ENCODE measurements at regions not wholly inside any gene's neighbourhood (a gene's known extent, or its start where the extent isn't known, plus 50 kb on each side); places are given as distances from the start of the nearest gene placed in this dataset.

GRCh38 chr7:35875292-35875691 lies 74.4 kb downstream of the SEPTIN7 start:
- TF ChIP-seq YY1 (IDR thresholded peaks at IDR 0.05; ENCODE audit: insufficient read depth, insufficient read length), result no peak
- no peak for TF ChIP-seq ZNF274 (IDR thresholded peaks at IDR 0.05; ENCODE audit: low read depth, low read length)
